Suppressor macrophage (primary cell): ENCODE measurements at regions not wholly inside any gene's neighbourhood (a gene's known extent, or its start where the extent isn't known, plus 50 kb on each side); places are given as distances from the start of the nearest gene placed in this dataset.
A peak's percentile ranks its signal among the peaks of the same experiment; 100 is the strongest.

Source experiments
- DNase-seq, 4 experiments: peaks; one replicate each; pipeline ENCODE4 v3.0.0-alpha.2; 2020 to 2022

GRCh38 chr12:4106621-4107020, 166.9 kb upstream of the CCND2 start:
- DNase-seq: no peak

- no peak for DNase-seq
Observed at GRCh38 chr12:4104722-4105244, 168.8 kb upstream of the CCND2 start.

- DNase-seq: no peak
Observed at GRCh38 chr12:4099276-4099675, 174.3 kb upstream of the CCND2 start.

GRCh38 chr12:4091016-4091743, 182.4 kb upstream of the CCND2 start:
- peak; percentile 25 to 59 (median 42) for DNase-seq

- DNase-seq: no peak
Observed at GRCh38 chr12:4089956-4090355, 183.6 kb upstream of the CCND2 start.

DNA sequence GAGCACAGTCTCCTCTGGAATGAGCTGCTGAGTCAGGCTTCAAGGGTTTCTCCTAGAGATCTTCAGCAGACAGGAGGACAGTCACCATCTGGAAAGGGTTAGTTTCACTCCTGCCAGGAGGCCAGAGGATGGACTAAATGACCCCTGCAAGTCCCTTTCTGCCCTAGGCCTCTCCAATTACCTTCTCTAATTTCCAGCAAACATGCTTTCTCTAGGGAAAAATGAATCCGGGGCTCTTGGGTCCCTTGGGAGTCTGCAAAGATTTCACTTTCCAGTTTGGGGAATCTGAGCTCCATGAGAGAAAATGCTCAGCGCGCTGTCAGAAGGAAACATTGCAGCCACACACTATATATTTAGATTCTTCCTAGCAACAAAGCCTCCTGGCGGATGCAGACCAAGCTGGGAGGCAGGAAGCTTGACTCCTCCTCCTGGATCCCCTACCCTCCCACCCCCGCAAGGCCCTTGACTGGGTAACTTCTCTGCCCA, 184.4 kb upstream of the CCND2 start:
- no peak for DNase-seq

DNA sequence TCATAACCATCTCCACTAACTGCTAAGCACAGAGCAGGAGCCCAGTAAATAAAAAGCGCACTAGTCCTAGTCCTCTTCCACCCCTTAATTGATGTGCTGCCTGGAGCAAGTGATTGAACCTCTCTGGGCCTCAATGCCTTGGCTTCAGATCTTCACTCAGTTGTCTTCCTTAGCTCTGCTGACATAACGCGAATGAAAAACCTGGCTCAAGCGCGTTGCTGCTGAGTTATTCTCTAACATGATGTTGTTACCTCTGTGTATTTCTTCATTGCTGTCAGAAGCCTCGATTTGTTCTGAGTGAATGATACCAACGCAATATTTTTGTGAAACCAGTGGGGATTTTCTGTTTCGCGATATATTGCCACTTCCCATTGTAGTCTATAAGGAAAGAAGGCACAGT, 185.1 kb upstream of the CCND2 start:
- no peak for DNase-seq

GRCh38 chr12:4086481-4086880, 187.1 kb upstream of the CCND2 start:
- DNase-seq: no peak

- DNase-seq: no peak
Observed at GRCh38 chr12:4084573-4084972, 189.0 kb upstream of the CCND2 start.

DNA sequence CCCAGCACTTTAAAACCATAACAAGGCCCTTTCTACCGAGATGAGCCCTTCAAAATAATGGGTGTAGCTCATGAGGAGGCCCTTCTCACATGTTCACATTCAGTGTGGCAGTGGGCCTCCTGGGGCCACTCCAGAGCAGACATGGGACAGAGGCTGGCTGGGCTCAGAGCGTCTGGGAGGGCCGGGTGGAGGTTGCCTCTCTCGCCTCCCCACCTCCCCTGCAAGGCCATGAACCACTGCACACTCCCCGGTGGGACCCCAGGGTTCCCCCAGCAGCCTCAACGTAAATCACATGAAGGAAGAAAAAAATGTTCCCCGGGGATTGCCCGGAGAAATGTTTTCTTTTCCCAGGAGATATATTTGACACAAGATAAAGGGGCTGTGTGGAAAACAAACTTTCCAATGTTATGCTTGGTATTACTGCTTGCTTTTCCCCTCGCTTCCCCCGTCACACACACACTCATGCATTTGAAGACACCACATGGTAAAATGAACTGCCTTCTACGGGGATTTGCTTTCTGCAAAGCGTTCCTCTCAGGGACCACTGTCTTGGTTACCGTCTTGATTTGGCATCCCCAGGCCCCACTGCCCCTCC, 190.7 kb upstream of the CCND2 start:
- no peak for DNase-seq

DNA sequence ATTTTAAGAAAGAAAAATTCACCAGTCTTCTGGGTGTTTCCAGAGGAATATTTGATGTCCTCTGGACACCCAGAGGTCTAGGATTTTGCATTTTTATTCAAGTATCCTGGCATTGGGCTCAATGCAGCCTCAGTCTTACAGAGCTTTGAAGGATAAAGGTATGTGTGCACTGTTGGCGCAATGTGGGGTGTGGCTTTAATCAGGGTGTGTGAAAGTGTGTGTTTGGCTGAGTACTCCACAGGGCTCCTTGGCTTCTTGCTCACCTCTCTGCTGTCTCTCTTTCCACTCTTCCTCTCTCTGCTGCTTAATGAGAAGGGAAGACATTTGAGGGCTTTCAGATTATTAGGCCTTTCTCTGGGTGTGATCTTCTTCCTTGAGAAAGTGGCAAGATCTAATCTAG, 193.3 kb upstream of the CCND2 start:
- no peak for DNase-seq

GRCh38 chr12:4074129-4074528, 199.4 kb upstream of the CCND2 start:
- no peak for DNase-seq

GRCh38 chr12:4069670-4070010, 196.4 kb upstream of the PARP11 start:
- no peak for DNase-seq

GRCh38 chr12:4068981-4069669, 195.9 kb upstream of the PARP11 start:
- peak in 3 of 4 experiments; percentile 10 to 22 (median 12) for DNase-seq

DNA sequence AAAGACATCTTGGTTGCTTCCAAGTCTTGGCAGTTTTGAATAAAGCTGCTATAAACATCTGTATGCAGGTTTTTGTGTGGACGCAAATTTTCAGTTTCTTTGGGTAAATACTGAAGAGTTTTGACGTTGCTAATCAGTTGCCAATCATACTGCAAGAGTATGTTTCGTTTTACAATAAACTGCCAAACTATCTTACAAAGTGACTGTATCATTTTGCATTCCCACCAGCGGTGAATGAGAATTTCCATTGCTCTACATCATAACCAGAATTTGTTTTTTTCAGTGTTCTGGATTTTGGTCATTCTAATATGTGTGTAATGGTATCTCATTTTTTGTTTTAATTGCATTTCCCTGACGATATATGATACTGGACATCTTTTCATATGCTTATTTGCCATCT, 190.8 kb upstream of the PARP11 start:
- no peak for DNase-seq

DNA sequence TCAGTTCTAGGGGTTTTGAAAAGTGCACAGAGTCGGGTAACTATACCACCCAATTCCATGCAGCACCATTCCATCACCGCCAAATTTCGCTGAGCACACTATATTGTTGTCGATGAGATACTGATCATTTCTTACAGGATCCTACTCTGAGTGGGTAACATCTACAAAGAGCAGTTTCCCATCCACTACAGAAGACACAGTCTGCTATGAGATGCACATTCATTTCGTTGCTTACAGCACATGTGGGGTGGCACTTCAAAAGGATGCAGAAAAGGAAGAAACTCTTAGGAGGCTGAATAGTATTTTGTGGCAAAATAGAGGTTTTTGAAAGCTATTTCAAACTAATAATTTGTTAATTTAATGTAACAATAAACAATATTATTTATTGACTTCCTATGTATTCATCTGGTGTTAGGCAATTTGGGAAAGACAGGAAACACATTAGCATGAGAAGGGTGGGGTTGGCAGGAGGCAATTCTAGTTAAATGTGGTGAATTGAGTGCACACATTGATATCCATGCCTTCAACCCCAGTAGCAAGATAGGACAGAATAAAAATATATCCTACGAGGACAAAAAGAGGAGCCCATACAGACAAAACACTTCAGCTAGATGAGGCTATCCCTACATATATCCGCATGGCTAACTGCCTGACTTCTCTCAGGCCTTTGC, 186.8 kb upstream of the PARP11 start:
- no peak for DNase-seq

- no peak for DNase-seq
Observed at GRCh38 chr12:4056910-4057845, 184.0 kb upstream of the PARP11 start.

DNA sequence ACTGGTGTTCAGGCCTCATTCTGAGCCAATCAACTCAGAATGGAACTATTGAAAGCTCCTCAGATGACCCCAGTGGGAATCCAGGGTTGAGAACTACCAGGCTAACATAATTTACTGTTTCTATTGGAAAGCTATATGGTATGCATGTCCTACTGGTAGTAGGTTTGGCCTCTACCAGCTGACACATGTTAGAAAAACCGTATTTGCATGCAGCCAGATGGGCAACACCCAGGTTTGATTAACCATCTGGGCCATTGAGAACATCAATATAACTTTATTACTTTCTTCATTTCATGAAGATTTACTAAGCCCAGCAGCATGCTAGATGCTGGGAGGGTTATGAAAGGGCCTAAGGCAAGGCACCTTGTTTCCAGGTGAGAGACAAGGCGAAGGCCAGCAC, 181.4 kb upstream of the PARP11 start:
- no peak for DNase-seq

- DNase-seq: no peak
Observed at GRCh38 chr12:4052691-4053090, 179.5 kb upstream of the PARP11 start.

DNA sequence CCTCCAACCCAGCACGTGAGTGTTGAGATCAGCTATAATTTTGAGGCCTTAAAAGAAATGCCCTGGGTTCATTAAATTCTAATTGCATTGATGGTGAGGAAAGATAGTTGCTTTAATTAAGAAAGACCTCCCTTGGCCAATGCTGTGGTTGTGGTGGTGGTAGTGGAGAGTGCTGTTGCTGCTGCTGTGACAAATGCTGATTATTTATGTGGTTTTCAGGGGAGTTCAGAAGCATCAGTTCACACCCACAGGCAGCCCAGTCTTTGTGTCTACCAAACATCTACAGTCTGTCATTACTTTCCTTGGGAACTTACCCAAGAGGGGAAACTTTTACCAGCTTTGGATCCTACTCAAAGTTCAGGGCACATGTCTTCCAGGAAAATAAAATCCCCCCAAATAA, 178.4 kb upstream of the PARP11 start:
- no peak for DNase-seq

DNA sequence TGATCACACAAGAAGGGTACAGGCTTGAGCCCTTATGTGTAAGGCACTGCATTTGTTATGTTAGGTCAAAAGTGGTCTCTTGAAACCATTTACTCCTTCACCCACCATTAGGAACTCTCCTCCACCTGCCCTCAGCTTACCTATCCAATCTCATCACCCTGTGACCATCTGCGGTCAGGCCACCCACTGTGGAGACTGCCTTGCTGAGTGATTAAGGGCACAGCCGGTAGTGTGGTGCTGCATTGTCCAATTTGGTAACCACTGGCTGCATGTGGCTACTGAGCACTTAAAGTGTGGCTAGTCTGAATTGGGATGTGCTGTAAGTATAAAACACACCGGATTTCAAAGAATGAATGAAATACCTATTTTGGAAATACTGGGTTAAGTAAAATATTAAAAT, 177.1 kb upstream of the PARP11 start:
- DNase-seq: no peak
